Activated T-helper 17 cell treated with anti-CD3 and anti-CD28 coated beads, Interleukin-2, amount 50 U/mL, for 72 hours (primary cell): ENCODE measurements at regions not wholly inside any gene's neighbourhood (a gene's known extent, or its start where the extent isn't known, plus 50 kb on each side); places are given as distances from the start of the nearest gene placed in this dataset.

Experiments
- ATAC-seq: fragments of 150-1000 bp; cut with Tn5 transposase; replicated peaks from 2 replicates; pipeline ENCODE4 v1.10.0; 2021; ENCODE audit warnings: mild to moderate bottlenecking, moderate library complexity
- H3K27ac Mint-ChIP-seq: one replicate; pipeline ENCODE4 v1.8.0; 2022; ENCODE audit warnings: mixed read lengths
- H3K27me3 Mint-ChIP-seq: one replicate; pipeline ENCODE4 v1.8.0; 2022; ENCODE audit warnings: mixed read lengths
- H3K36me3 Mint-ChIP-seq: one replicate; pipeline ENCODE4 v1.8.0; 2022; ENCODE audit warnings: low read depth, mild to moderate bottlenecking, mixed read lengths
- H3K4me1 Mint-ChIP-seq: one replicate; pipeline ENCODE4 v1.8.0; 2022; ENCODE audit warnings: mixed read lengths
- H3K4me3 Mint-ChIP-seq: one replicate; pipeline ENCODE4 v1.8.0; 2022; ENCODE audit warnings: mild to moderate bottlenecking, mixed read lengths
- H3K9me3 Mint-ChIP-seq: one replicate; pipeline ENCODE4 v1.8.0; 2022; ENCODE audit warnings: mixed read lengths

DNA sequence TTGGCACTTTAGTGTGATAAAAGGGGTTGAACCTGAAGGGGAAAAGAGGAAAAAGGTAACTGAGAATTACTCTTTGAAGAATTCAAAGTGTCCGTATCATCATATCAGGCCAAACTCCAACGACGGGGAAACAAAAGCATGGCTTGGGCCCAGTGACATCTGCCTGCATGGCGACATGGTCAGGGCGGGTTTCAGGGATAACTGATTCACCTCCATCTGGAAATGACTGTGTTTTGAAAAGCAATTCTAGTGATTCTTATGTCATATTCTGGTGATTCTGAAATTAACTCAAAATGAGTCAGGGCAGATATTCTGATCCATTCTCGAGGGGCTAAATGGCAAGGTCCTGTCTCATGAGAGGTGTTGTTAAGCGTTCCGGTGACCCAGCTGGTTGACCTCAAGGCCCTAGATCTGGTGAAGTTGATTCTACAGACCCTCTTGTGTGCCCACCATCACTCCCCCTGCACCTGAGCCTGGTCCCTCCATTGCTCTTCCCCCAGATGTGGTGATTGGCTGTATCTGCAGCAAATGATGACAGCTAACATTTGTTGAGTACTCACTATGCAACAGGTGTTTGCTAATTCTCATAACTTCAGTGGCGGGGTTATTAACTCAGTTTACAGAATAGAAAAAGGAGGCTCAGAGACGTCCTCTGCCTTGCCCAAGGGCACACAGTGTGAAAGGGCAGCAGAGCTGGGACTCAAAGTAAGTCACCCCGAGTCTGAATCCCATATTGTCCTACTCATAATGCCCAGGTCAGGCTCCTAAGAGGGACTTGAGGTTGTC lies 251.8 kb downstream of the MAF start:
- Mint-ChIP-seq H3K4me1 (peaks cover 12% of the 10 kb centered on the region), H3K9me3 (no peaks in the 10 kb centered on the region), H3K4me3 (no peak overlapping the region), H3K27ac (peak overlapping the region; percentile 66), H3K27me3 (no peaks in the 10 kb centered on the region), H3K36me3 (no peaks in the 10 kb centered on the region)
- ATAC-seq = peak; percentile 89

DNA sequence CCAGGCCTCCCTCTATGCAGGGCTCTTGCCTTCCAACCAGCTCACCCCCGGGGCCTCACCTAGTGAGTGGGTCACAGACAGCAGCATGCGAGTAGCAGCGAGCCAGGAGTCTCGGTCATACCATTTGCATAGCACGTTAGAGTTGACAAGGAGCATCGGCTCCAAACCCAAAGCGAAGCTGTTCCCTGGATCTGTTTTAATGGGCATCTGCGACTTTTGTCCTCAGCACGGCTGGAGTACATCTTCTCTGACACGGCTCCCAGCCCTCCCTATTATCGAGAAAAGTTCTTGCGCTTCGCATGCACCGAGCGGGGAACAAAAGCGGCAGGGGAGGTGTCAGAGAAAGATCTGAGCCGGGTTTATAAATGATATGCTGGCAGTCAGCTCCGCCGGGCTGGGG lies 253.3 kb downstream of the MAF start:
- no peak for ATAC-seq
- Mint-ChIP-seq H3K36me3 (no peaks in the 10 kb centered on the region), H3K27me3 (no peaks in the 10 kb centered on the region), H3K4me3 (no peak overlapping the region), H3K27ac (no peak overlapping the region), H3K4me1 (peaks cover 16% of the 10 kb centered on the region), H3K9me3 (no peaks in the 10 kb centered on the region)

DNA sequence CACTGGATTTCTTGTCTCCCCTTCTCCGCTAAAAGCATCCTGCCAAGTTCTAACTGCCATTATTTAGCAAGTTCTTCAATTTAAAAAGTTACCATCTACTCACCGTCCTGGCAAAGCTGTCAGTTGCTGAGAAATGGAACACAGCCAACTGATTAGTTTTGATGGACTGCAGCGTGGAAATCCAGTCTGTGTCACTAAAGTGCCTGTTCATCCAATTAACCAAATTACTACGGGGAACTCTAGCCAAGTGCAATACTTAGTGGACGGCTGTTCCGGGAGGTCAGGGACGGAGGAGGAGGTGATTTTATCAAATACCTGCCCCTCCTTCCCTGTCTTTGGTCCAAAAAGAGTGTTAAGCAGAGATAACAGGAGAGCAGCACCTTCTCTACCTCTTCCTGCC lies 260.7 kb downstream of the MAF start:
- Mint-ChIP-seq H3K36me3 (no peaks in the 10 kb centered on the region), H3K4me3 (no peak overlapping the region), H3K4me1 (peaks cover 4% of the 10 kb centered on the region), H3K27ac (no peak overlapping the region), H3K27me3 (no peaks in the 10 kb centered on the region), H3K9me3 (no peaks in the 10 kb centered on the region)
- ATAC-seq = no peak

- H3K36me3 Mint-ChIP-seq = no peaks in the 10 kb centered on the region
- H3K27ac Mint-ChIP-seq = no peak overlapping the region
- no peaks in the 10 kb centered on the region for H3K9me3 Mint-ChIP-seq
- H3K4me3 Mint-ChIP-seq = no peak overlapping the region
- ATAC-seq = no peak
- H3K4me1 Mint-ChIP-seq = peaks cover 4% of the 10 kb centered on the region
- no peaks in the 10 kb centered on the region for H3K27me3 Mint-ChIP-seq
Observed at GRCh38 chr16:79337906-79338305, 262.6 kb downstream of the MAF start.

- no peak overlapping the region for H3K27ac Mint-ChIP-seq
- peaks cover 4% of the 10 kb centered on the region for H3K4me1 Mint-ChIP-seq
- ATAC-seq = no peak
- no peaks in the 10 kb centered on the region for H3K27me3 Mint-ChIP-seq
- no peaks in the 10 kb centered on the region for H3K36me3 Mint-ChIP-seq
- no peaks in the 10 kb centered on the region for H3K9me3 Mint-ChIP-seq
- no peak overlapping the region for H3K4me3 Mint-ChIP-seq
Observed at GRCh38 chr16:79336437-79337229, 263.9 kb downstream of the MAF start.

DNA sequence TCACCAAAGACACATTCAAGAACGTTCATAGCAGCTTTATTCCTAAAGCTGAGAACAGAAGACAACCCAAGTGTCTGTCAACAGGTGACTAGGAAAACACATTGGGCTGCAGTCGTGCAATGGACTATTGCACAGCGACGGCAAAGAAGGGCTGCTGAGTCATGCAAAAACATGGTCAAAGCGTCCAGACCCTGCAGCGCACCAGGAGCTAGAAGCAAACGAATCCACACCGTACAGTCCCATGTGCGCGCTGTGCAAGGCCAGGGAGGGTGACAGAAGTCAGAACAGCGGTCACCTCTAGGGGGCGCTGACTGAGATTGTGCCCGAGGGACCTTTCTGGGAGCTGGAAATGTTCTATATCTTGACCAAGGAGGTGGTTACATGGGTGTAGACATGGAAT lies 266.4 kb downstream of the MAF start:
- Mint-ChIP-seq H3K4me1 (peaks cover 4% of the 10 kb centered on the region), H3K4me3 (no peak overlapping the region), H3K27ac (no peak overlapping the region), H3K9me3 (no peaks in the 10 kb centered on the region), H3K27me3 (no peaks in the 10 kb centered on the region), H3K36me3 (no peaks in the 10 kb centered on the region)
- ATAC-seq = no peak

- Mint-ChIP-seq H3K27me3 (no peaks in the 10 kb centered on the region), H3K4me3 (no peak overlapping the region), H3K4me1 (peaks cover 4% of the 10 kb centered on the region), H3K9me3 (no peaks in the 10 kb centered on the region), H3K36me3 (no peaks in the 10 kb centered on the region), H3K27ac (no peak overlapping the region)
- ATAC-seq = no peak
Observed at GRCh38 chr16:79331066-79331465, 269.5 kb downstream of the MAF start.

- H3K27me3 Mint-ChIP-seq = no peaks in the 10 kb centered on the region
- no peak overlapping the region for H3K27ac Mint-ChIP-seq
- no peaks in the 10 kb centered on the region for H3K9me3 Mint-ChIP-seq
- peaks cover 4% of the 10 kb centered on the region for H3K4me1 Mint-ChIP-seq
- H3K4me3 Mint-ChIP-seq = no peak overlapping the region
- H3K36me3 Mint-ChIP-seq = no peaks in the 10 kb centered on the region
- no peak for ATAC-seq
Observed at GRCh38 chr16:79329967-79330366, 270.6 kb downstream of the MAF start.

DNA sequence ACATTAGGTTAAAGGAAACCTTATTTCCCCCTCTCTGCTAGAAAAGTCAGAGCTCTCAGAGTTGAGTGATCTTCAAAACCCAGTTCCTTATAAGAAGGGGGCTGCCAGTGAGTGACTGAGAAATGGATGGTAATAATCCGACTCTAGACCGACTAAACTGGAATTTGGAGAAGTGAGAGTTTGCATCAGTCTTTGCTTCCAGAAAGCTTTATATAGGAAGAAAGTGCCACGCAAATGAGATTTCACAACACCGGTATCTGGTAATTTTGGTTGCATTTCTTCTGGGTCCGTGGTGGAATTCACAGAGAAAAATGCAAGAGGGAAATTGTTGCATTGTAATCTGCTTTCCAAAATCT lies 271.4 kb downstream of the MAF start:
- H3K9me3 Mint-ChIP-seq = no peaks in the 10 kb centered on the region
- no peak overlapping the region for H3K4me3 Mint-ChIP-seq
- no peak for ATAC-seq

GRCh38 chr16:79328402-79329165 lies 272.0 kb downstream of the MAF start:
- no peak overlapping the region for H3K27ac Mint-ChIP-seq
- H3K4me3 Mint-ChIP-seq = no peak overlapping the region
- no peaks in the 10 kb centered on the region for H3K4me1 Mint-ChIP-seq
- no peaks in the 10 kb centered on the region for H3K27me3 Mint-ChIP-seq
- H3K36me3 Mint-ChIP-seq = no peaks in the 10 kb centered on the region
- no peaks in the 10 kb centered on the region for H3K9me3 Mint-ChIP-seq
- ATAC-seq = no peak

More for the DNA sequence above, 271.4 kb downstream of the MAF start:
- no peak overlapping the region for H3K27ac Mint-ChIP-seq
- no peaks in the 10 kb centered on the region for H3K36me3 Mint-ChIP-seq
- no peaks in the 10 kb centered on the region for H3K4me1 Mint-ChIP-seq
- H3K27me3 Mint-ChIP-seq = no peaks in the 10 kb centered on the region

DNA sequence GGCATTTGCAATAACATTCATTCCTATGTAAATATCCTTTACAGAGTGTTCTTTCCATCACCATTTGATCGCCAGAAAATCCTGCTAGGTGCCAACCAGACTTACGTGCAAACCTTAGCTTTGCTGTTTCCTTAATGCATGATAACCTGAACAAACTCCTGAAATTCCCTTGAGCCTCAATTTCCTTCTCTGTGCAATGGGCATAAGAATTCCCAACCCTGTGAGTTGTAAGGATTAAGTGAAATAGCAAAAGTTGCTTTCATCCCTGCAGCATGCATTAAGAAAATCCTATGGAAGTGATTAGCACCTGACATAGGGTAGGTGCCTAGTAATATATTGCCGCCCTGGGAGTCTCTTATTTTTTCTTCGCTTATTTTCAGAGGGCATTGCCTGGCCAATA lies 272.7 kb downstream of the MAF start:
- H3K27ac Mint-ChIP-seq = no peak overlapping the region
- H3K4me1 Mint-ChIP-seq = no peaks in the 10 kb centered on the region
- no peak overlapping the region for H3K4me3 Mint-ChIP-seq
- ATAC-seq = no peak
- H3K27me3 Mint-ChIP-seq = no peaks in the 10 kb centered on the region
- H3K9me3 Mint-ChIP-seq = no peaks in the 10 kb centered on the region
- H3K36me3 Mint-ChIP-seq = no peaks in the 10 kb centered on the region

DNA sequence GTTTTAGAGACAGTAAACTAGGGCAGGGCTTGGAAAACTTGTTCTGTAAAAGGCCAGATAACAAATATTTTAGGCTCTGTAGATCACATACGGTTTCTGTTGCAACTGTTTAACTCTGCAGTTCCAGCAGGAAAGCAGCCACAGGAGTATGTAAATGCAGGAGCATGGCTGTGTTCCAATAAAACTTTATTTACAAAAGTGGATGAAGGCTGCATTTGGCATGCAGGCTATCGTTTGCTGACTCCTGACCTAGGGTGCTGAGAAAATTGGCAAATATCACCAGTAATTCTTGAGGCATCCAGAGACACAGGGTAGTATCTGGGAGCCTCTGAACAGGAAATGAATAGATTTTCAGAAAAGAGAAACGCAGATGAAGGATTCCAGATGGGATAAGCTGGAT lies 274.0 kb downstream of the MAF start:
- no peaks in the 10 kb centered on the region for H3K9me3 Mint-ChIP-seq
- no peak overlapping the region for H3K27ac Mint-ChIP-seq
- no peaks in the 10 kb centered on the region for H3K27me3 Mint-ChIP-seq
- no peak overlapping the region for H3K4me3 Mint-ChIP-seq
- no peaks in the 10 kb centered on the region for H3K4me1 Mint-ChIP-seq
- H3K36me3 Mint-ChIP-seq = no peaks in the 10 kb centered on the region
- ATAC-seq = no peak

- Mint-ChIP-seq H3K27me3 (no peaks in the 10 kb centered on the region), H3K9me3 (no peaks in the 10 kb centered on the region), H3K4me1 (peaks cover 4% of the 10 kb centered on the region), H3K4me3 (no peak overlapping the region), H3K27ac (no peak overlapping the region), H3K36me3 (no peaks in the 10 kb centered on the region)
- ATAC-seq = no peak
Observed at GRCh38 chr16:79325226-79325945, 275.2 kb downstream of the MAF start.

DNA sequence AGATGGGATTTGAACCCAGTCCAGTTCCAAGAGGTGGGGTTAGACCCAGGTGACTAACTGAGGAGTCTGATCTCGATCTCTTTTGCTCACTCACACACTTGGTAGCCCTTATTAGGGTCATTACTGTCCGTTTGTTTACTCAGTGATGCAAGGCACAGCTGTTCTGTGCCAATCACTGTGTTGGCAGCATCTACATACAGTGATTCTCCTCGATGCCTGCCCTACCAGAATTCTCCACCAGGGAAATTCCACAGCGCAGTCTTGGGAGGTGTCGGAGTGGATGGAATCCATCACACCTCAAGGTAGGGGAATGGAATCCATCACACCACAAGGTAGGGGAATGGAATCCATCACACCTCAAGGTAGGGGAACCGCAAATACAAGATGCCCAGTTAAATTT lies 279.6 kb downstream of the MAF start:
- H3K9me3 Mint-ChIP-seq = peaks cover 4% of the 10 kb centered on the region
- no peak for ATAC-seq
- no peak overlapping the region for H3K27ac Mint-ChIP-seq
- H3K4me1 Mint-ChIP-seq = peaks cover 29% of the 10 kb centered on the region
- no peak overlapping the region for H3K4me3 Mint-ChIP-seq
- no peaks in the 10 kb centered on the region for H3K27me3 Mint-ChIP-seq
- H3K36me3 Mint-ChIP-seq = peaks cover 8% of the 10 kb centered on the region
